GM21367 (cell line): ENCODE measurements at regions not wholly inside any gene's neighbourhood (a gene's known extent, or its start where the extent isn't known, plus 50 kb on each side); places are given as distances from the start of the nearest gene placed in this dataset.
"Not testable (repeated sequence)": the region's sequence is repeated elsewhere in the genome, so short reads cannot be mapped to it uniquely, and the experiment has no call there.

ENCODE experiments used
- ATAC-seq: cut with Tn5 transposase; IDR thresholded peaks from one replicate; pipeline ENCODE4 v1.9.1; 2021; ENCODE audit not compliant: unreplicated experiment

- ATAC-seq: not testable (repeated sequence)
Observed at GRCh38 chr4:127529879-127530278, 102.9 kb upstream of the INTU start.

GRCh38 chr4:127533028-127533700 lies 99.6 kb upstream of the INTU start:
- no peak for ATAC-seq

- no peak for ATAC-seq
Observed at GRCh38 chr4:127534041-127534825, 98.5 kb upstream of the INTU start.

- no peak for ATAC-seq
Observed at GRCh38 chr4:127538016-127538415, 94.7 kb upstream of the INTU start.

GRCh38 chr4:127540497-127541025 lies 92.2 kb upstream of the INTU start:
- no peak for ATAC-seq

- no peak for ATAC-seq
Observed at GRCh38 chr4:127545271-127545670, 87.5 kb upstream of the INTU start.

- ATAC-seq: no peak
Observed at GRCh38 chr4:127548990-127549925, 83.5 kb upstream of the INTU start.

- no peak for ATAC-seq
Observed at GRCh38 chr4:127555106-127555505, 77.7 kb upstream of the INTU start.

GRCh38 chr4:127558088-127558487 lies 74.7 kb upstream of the INTU start:
- no peak for ATAC-seq

GRCh38 chr4:127558489-127559407 lies 74.0 kb upstream of the INTU start:
- no peak for ATAC-seq

- no peak for ATAC-seq
Observed at GRCh38 chr4:127559981-127560380, 72.8 kb upstream of the INTU start.

GRCh38 chr4:127560755-127561154 lies 72.0 kb upstream of the INTU start:
- ATAC-seq: no peak

- ATAC-seq: no peak
Observed at GRCh38 chr4:127574643-127575042, 58.1 kb upstream of the INTU start.

- no peak for ATAC-seq
Observed at GRCh38 chr4:127575888-127576287, 56.9 kb upstream of the INTU start.

- ATAC-seq: no peak
Observed at GRCh38 chr4:127578491-127578890, 54.3 kb upstream of the INTU start.

- ATAC-seq: no peak
Observed at GRCh38 chr4:127578967-127579366, 53.8 kb upstream of the INTU start.

- no peak for ATAC-seq
Observed at GRCh38 chr4:127579821-127580220, 52.9 kb upstream of the INTU start.

GRCh38 chr4:127580300-127580699 lies 52.5 kb upstream of the INTU start:
- no peak for ATAC-seq

GRCh38 chr4:127580891-127581290 lies 51.9 kb upstream of the INTU start:
- no peak for ATAC-seq
